GM19455 (cell line): ENCODE measurements at regions not wholly inside any gene's neighbourhood (a gene's known extent, or its start where the extent isn't known, plus 50 kb on each side); places are given as distances from the start of the nearest gene placed in this dataset.

ENCODE experiments used
- ATAC-seq: cut with Tn5 transposase; IDR thresholded peaks from one replicate; pipeline ENCODE4 v1.9.1; 2021; ENCODE audit not compliant: unreplicated experiment

DNA sequence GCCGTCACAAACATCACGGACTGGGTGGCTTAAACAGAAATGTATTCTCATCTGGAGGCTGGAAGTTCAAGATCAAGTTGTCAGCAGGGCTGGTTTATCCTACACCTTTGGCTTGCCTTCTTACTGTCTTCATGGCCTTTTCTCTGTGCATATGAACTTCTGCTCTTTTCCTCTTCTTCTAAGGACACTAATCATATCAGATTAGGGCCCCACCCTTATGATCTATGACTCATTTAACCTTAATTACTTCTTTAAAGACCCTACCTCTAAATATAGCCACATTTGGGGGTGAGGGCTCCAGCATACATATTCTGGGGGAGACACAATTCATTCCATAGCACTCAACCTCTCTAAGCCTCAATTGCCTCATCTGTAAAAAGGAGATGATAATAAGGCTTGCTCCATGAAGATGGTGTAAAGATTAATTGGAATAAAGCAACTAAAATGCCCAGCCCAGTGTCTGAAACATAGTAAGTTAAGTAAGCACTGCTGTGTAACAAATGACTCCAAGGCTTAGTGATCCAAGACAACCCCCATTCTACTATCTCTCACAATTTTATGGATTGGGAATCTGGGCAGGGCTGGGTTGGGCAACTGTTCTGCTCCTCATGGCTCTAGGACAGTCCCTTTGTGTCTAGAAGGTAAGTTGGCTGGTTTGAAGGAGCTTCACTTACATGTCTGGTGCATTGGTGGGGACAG lies 119.8 kb downstream of the BANF2 start:
- no peak for ATAC-seq

DNA sequence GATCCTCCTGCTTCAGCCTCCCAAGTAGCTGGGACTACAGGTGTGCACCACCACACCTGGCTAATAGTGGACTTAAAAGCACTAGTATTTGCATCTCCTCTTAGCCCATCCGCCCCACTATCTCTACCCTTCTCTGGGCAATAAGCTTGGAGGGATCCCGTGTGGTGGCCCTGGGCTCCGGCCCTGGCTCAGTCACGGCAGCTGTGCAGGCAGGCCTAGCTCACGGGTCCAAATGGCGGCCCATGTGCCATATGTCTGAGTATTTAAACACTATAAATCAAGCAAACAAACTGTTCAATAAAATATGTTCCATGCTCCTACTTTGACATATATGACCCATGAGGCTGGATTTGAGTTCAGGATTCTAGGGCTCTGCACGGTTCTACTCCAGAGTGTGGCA lies 118.4 kb downstream of the BANF2 start:
- ATAC-seq, result no peak

DNA sequence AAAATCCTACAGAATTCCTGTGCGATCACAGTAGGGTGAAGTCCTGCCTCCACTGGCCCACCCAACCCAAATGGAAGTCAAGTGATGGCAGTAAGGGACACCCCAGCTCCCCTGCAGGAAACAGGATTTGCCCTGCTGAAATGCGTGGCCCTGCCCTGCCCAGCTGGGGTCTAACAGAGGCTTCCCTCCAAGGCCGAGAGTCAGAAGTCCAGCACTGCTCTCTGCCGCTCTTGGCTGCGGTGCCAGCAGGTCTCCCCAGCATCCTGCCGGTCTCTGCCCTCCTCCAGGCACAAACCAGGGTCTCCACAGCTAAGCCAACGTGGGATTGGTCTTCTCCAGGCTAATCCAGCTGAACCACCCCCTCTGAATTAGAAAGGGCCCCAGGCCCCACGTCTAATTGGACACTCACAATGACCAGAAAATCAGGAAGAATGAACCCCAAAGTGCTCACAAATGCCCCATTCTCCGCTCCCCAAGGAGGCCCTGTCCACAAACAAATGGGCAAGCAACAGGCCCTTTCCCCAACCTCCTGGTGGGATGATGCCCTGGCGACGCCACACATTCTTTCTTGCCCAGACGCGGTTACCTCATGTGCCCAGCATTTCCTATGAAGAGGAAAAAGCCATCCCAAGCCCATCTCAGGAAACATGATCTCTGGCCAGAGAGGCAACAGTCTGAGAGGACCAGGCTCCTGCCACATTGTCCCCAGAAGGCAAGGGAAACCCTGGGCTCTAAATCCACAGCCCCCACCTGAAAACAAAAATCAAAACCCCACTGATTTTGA lies 117.2 kb downstream of the BANF2 start:
- ATAC-seq, result no peak

DNA sequence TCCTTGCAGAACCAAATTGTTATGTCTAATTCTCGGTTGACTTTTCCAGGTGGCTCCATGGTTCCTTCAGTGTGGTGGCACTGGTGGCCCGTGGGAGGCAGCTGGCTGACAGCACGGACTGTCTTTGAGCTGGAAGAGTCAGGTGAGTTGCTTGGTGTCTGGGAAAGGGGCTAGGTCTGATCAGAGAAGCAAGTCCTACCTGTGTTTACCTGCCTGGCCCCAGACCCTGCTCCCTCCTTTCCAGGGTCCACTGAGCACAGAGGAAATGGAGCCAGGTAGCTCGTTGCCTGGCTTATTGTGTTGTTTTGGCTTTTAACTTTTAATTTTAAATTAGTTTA lies 111.8 kb downstream of the BANF2 start:
- ATAC-seq, result no peak

DNA sequence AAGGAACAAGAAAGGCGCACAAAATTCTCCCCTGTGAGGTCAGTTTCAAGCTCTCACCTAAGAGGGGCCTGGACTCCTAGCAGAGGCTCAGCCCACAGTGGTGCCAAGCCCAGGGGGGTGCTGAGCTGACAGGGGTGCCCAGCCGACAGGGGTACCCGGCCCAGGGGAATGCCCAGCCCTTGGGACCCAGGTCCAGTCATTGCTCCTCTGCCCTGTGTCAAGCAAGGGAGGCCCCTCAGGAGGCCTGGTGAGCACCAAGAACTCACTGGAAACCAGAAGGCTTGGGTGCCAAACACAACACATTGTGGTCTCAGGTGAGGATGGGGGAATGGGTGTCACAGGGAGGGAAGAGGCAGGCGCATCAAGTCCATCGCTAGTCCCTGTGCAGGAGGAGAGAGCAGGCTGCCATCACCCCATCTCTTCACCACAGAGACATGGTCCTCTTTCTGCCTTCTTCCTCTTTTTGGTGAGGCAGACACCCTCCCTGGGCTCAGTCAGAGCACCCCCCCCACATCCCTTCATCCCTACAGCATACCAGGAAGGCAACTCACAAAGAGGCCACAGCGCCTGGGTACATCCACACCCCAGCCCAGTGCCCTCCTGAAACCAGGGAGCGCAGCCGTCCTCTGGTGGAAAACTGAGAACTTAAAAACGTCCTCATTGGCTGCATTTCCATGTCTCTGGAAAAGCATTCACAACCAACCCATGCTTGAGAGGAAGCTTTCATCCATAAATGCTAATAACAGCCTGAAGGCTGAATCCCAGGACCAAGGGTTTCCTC lies 111.3 kb downstream of the BANF2 start:
- ATAC-seq, result no peak

DNA sequence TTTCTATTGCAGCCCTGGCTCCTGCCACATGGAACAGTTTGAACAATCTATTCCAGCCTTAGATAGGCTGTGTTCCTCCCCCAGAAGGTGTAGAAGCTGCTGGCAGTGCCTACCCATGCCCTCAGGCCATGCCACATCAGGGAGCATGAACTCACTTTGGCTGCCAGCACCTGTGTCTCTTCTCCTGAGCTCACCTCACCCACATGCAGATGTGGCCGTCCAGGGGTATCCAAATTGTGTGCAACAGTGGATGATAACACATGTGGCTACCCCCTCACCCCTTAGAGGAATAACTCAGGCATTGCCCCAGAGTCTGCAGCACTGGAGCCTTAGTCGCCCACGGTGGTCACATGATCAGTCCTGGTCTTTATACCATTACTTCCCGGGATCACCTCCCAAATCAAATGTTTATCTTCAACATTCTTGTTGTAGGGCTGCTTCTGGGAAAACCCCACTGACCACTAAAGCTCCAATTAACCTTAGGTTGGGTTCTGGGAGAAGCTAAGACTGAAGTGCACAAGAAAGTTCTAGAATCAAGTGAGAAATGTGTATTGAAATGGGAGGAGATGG lies 110.4 kb downstream of the BANF2 start:
- no peak for ATAC-seq

DNA sequence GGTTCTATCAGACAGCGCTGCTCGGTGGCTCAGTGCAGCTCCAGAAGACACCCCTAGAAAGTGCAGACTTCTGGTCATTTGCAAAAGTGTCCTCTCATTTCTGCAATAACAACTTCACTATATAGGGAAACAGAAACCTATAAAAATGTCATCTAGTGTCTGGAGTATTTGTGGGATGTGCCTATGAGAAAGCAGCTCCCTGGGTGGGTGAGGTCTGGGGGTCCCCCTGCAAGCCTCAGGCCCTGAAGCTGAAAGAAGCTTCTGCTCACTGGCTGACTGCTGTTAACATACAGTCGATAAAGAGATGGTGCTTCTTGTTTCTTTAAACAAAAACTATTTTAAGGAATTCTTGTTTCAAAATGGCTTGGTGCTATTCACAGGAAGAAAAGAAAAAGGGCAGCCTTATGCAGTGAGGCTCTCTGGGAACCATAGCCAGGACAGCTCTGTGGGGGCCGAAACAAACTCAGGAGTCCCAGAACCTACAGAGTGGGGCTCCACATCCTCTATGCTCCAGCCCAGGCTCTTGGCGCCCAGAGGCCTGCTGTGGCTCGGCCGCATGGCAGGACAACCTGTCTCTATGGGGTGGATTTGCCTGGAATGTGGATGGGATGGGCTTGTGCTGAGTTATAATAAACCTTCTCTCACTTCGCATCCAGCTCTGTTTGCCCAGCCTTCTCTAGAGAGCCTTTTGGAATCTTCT lies 109.7 kb downstream of the BANF2 start:
- no peak for ATAC-seq

DNA sequence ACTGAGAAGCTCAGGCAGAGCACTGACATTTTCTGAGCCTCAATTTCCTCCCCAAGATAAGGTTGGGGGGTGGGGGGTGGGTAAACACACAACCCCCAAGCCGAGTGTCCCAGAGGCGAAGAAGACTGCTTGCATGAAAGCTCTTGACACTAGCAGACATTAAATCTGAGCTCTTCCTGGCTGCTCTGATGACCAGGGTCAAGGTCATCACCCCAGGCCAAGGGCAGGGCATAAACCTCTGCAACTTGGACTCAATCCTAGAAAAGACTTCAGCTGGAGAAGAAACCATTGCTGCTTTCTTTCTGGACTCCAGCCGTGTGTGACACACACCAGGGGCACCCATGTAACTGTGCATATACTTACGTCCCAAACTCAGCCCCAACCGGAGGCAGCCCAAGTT lies 109.0 kb downstream of the BANF2 start:
- no peak for ATAC-seq

DNA sequence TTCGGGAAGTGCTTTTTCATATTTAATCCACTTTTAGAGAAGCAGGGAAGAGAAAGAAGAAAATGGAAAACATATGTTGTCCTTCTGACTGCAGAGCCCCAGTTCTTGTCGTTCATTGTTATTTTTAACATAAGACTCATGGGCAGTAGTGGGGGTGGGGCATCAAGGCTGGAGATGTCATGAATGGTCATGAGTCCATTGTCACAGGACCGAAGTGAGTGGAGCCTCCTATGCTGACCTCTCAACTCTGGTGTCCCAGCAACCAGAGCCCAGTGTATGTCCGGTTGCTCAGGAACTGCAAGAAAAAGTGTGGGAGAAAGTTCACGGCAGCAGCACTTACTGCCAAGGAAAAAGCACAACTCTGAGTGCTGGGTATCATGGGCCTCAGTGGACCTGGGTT lies 108.6 kb downstream of the BANF2 start:
- ATAC-seq, result no peak

DNA sequence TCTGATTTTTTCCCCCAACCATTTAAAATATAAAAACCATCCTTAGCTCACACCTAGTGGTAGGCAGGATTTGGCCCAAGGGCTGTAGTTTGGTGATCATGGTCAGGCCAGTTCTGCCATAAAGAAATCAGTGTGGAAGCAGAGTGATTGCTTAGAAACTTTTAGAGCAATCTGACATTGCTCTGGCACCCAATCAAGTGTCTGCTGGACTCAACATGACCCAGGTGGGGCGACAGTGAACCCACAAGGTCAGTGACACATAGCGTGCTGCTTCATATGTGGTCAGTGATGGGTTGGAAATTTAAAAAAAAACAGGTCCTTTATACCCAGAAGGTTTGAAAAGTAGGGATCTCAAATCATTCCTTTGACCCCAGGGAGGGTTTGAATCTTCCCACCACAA lies 107.9 kb downstream of the BANF2 start:
- ATAC-seq, result no peak

DNA sequence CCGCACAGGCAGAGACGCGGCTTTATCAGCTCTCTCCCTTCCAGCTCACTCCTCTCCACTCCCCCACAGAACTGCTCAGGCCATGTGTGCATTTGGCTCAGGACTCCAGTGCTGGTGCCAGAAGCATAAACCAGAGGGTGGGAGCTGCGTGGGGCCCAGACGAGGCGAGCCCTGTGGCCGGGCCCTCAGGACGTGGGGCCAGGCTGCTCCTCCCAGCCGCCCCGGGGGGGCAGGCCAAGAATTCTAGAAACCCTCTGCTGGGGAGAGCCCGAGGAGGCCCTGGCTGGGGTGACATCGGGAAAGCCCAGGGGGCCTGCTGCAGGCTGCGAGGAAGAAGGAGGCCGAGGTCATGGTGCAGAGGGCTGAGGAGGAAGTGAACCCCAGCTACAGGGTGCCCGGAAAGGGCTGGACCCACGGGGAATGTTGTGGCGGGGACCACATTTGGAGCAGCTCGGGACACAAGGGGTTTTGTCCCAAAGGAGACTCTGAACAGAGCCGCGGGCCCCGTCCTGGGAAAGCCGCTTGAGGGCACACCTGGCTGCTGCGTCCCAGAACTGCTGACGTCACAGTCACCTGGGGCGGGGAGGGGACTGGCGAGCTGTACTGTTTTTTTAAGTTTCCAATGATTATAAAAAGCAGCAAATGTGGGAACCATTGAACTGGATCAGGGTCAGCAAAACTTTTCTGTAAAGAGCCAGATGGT lies 107.1 kb downstream of the BANF2 start:
- no peak for ATAC-seq

DNA sequence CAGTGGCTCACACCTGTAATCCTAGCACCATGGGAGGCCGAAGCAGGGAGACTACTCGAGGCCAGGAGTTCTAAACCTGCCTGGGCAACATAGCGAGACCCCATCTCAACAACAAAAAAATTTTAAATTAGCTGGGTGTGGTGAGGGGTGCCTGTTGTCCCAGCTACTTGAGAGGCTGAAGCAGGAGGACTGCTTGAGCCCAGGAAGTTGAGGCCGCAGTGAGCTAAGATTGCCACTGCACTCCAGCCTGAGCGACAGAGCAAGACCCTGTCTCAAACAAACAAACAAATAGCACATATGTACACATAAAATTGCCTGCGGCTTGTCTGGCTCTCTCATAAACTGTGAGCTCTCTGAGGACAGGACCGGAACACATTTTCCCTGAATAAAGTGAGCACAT lies 106.3 kb downstream of the BANF2 start:
- no peak for ATAC-seq

DNA sequence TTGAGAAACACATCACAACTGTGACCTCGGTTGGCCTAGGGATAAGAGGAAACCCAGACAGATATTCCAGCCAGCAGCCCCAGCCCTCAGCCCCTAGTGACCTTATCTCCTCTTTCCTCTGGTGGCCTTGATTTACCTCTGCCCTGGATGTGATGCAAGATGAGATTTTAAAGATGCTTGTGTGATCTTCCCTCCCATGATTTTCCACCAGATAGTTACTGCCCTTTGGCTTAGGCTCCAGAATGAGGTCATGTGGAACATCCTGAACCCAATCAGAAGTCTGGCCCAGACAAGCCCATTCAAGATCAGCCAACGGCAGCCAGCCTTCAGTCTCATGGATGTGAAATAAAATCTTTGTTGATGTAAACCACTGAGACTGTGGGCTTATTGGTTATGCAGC lies 104.0 kb downstream of the BANF2 start:
- ATAC-seq, result no peak

DNA sequence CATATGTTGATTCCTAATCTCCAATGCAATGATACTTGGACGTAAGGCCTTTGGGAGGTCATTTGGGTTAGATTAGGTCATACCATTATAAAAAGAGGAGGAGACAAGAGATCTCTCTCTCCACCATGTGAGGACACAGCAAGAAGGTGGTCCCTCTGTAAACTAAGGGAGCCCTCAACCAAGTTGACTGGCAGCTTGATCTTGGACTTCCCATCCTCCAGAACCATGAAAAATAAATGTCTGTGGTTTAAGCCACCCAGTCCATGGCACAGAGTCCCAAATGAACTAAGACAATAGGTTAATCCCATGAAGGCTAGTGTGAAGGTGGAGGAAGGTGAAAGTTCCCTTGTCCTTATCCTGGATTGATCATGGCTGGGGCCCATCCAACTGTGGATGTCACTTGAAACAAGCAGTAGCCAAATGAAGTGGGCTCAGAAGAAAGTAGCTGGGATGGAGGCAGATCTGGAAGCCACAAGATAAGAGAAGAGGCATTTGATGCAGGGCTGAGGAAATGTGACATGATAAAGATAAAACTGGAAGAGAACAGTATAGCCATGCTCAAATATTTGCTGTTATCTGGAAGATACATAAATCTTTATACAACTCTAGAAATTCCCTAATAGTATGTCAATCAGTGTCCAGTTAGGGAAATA lies 99.9 kb downstream of the BANF2 start:
- ATAC-seq, result no peak

DNA sequence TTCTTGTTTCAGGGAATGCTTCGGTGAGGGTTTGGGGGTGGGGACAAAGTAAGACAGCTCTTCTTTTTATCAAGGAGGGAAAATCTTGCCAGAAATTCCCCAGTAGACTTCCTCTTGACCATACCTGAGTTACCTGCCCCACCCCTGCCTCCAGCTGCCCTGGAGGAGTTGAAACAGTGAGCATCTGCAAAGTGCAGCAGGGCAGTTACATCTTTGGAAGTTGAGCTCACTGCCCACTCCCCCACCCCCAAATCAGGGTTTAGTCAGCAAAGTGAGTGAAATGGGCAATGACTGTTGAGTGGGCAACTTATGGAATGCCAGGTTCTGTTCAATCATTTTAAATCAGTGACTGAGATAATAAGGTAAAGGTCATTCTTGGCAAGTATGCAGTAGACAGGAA lies 98.8 kb downstream of the BANF2 start:
- no peak for ATAC-seq

DNA sequence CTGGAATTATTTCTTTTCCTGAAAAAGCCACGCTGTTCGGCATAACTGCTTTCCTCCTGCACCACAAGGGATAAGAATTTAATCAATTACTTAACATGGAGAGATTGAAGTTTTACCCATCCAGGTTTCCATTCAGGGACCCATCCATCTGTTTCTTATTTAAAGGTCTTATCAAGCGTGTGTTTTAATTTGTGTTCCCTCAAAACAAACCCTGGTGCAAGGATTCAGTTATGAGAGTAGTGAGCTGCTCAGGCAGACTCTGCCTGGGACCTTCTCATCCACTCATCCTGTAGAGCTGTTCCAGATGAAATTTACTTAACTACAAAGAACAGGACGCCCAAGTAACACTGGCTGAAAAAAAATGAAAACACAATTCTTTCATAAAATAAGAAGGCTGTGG lies 97.8 kb downstream of the BANF2 start:
- no peak for ATAC-seq

DNA sequence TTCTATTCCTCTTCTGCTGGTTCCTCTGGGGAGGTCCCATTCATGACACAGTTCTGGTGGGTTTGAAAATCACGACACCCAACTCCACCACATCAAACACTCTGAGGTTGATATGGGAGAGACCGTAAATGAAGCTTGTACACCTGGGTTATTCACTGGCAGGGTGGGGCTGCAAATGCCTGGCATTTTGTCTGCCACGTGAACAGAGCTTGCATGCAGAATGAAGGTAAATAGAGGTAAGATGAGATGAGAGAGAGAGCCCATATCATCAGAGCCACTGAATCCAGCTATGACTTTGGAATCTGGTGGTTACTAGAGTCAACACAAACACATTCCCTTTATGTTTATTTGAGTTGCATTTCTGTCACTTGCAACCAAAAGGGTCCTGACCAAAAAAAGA lies 97.4 kb downstream of the BANF2 start:
- no peak for ATAC-seq

DNA sequence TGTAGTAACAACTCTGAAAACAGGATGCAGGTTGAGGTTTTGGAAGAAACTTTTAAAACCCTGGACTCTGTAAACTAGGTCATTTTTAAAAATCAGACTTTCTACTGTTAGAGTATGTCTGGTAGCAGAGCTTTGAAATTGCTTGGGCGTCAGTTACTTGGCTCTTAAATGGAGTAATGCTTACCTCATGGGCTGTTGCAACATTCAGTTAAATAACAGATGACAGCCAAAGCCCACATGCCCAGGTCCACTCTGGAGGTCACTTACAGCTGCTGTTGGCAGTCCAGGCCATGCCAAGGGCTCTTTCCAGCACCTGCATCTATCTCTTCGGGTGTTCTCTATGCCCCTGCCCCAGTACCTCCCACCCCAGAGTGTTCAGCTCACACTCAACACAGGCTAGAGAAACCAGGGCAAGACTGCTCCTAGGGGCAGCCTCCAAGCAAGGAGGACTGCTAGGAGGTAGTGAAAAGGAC lies 96.4 kb downstream of the BANF2 start:
- no peak for ATAC-seq

DNA sequence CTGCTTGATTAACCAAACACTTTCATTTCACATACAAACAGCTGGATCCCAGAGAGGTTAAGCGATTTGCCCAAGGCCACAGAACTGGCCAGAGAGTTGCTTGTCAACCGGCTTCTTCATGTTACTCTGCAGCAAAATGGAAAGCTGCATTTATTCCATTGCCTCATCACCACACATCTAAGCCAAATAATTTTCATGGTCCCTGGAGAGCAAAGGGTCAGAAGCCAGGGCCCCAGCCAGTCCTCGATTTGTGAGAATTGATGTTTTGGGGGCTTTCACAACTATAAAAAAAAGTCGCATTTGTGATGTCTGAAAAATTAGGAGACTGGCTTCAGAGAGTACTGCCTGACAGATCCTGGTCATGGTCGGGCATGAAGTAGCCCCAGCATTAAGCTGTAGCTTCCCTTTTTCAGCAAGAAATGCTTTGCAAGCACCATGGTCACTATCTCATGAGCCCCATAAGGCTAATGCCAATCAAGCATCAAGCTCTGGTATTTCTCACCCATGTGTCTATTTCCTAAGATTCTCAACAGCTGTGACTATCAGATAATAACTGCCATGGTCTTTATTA lies 95.8 kb downstream of the BANF2 start:
- no peak for ATAC-seq

DNA sequence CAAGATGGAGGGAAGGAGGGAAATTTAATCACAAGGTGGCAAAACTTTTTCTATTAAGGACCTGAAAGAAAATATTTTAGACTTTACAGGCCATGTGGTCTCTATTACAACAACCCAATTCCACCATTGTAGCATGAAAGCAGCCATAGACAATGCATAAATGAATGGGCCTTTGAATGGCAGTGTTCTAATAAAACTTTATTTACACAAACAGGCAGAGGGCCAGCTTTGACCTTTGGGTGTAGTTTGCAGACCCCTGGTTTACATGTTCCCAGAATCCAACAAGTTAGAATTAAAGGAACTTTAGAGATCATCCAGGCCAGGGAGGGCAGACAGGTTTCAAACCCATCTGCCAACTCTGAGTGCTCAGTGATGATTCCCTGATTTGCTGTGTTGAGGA lies 95.2 kb downstream of the BANF2 start:
- ATAC-seq, result no peak
